ENCODE measurements at regions not wholly inside any gene's neighbourhood (a gene's known extent, or its start where the extent isn't known, plus 50 kb on each side); places are given as distances from the start of the nearest gene placed in this dataset.

GRCh38 chr18:32884543-32884942 lies 111.7 kb upstream of the KLHL14 start:
- Mint-ChIP-seq H3K4me1 (peaks cover 4% of the 10 kb centered on the region), H3K27ac (no peak overlapping the region), H3K4me3 (no peak overlapping the region), H3K27me3 (ENCODE audit: low read depth) (no peaks in the 10 kb centered on the region), H3K9me3 (no peaks in the 10 kb centered on the region), H3K36me3 (ENCODE audit: low read depth) (no peaks in the 10 kb centered on the region)
- no peak for TF ChIP-seq CTCF (IDR thresholded peaks at IDR 0.05; ENCODE audit: unreplicated experiment in 3 of 3)

- Mint-ChIP-seq H3K4me3 (no peak overlapping the region), H3K36me3 (ENCODE audit: low read depth) (no peaks in the 10 kb centered on the region), H3K9me3 (no peaks in the 10 kb centered on the region), H3K27ac (no peak overlapping the region), H3K27me3 (ENCODE audit: low read depth) (no peaks in the 10 kb centered on the region), H3K4me1 (peaks cover 5% of the 10 kb centered on the region)
- TF ChIP-seq CTCF (IDR thresholded peaks at IDR 0.05; ENCODE audit: unreplicated experiment in 3 of 3), result no peak
These were observed 108.2 kb upstream of the KLHL14 start for GRCh38 chr18:32881009-32881408.

- peaks cover 5% of the 10 kb centered on the region for H3K4me1 Mint-ChIP-seq
- no peak for TF ChIP-seq CTCF (IDR thresholded peaks at IDR 0.05; ENCODE audit: unreplicated experiment in 3 of 3)
- peak overlapping the region in 1 of 3 experiments; percentile 55 for H3K27ac Mint-ChIP-seq
- H3K4me3 Mint-ChIP-seq, result no peak overlapping the region
- H3K9me3 Mint-ChIP-seq, result peaks cover 3% of the 10 kb centered on the region
- H3K27me3 Mint-ChIP-seq (ENCODE audit: low read depth), result no peaks in the 10 kb centered on the region
- no peaks in the 10 kb centered on the region for H3K36me3 Mint-ChIP-seq (ENCODE audit: low read depth)
These were observed 106.7 kb upstream of the KLHL14 start for GRCh38 chr18:32879497-32879896.

- peaks cover 5% of the 10 kb centered on the region for H3K4me1 Mint-ChIP-seq
- no peaks in the 10 kb centered on the region for H3K27me3 Mint-ChIP-seq (ENCODE audit: low read depth)
- no peak for TF ChIP-seq CTCF (IDR thresholded peaks at IDR 0.05; ENCODE audit: unreplicated experiment in 3 of 3)
These were observed 105.6 kb upstream of the KLHL14 start for GRCh38 chr18:32878436-32878835.

GRCh38 chr18:32877371-32877770 lies 104.5 kb upstream of the KLHL14 start:
- Mint-ChIP-seq H3K27ac (no peak overlapping the region), H3K4me3 (no peak overlapping the region), H3K9me3 (peaks cover 7% of the 10 kb centered on the region), H3K4me1 (peaks cover 5% of the 10 kb centered on the region), H3K36me3 (ENCODE audit: low read depth) (no peaks in the 10 kb centered on the region), H3K27me3 (ENCODE audit: low read depth) (no peaks in the 10 kb centered on the region)
- no peak for TF ChIP-seq CTCF (IDR thresholded peaks at IDR 0.05; ENCODE audit: unreplicated experiment in 3 of 3)

More at GRCh38 chr18:32878436-32878835, 105.6 kb upstream of the KLHL14 start:
- H3K9me3 Mint-ChIP-seq, result peaks cover 7% of the 10 kb centered on the region
- no peaks in the 10 kb centered on the region for H3K36me3 Mint-ChIP-seq (ENCODE audit: low read depth)
- H3K4me3 Mint-ChIP-seq, result no peak overlapping the region
- peak overlapping the region in 1 of 3 experiments; percentile 8 for H3K27ac Mint-ChIP-seq

- H3K4me1 Mint-ChIP-seq, result peaks cover 5% of the 10 kb centered on the region
- peaks cover 7% of the 10 kb centered on the region for H3K9me3 Mint-ChIP-seq
- no peaks in the 10 kb centered on the region for H3K27me3 Mint-ChIP-seq (ENCODE audit: low read depth)
- H3K27ac Mint-ChIP-seq, result no peak overlapping the region
- no peak for TF ChIP-seq CTCF (IDR thresholded peaks at IDR 0.05; ENCODE audit: unreplicated experiment in 3 of 3)
- no peak overlapping the region for H3K4me3 Mint-ChIP-seq
- no peaks in the 10 kb centered on the region for H3K36me3 Mint-ChIP-seq (ENCODE audit: low read depth)
These were observed 102.8 kb upstream of the KLHL14 start for GRCh38 chr18:32875625-32876024.
